Stimulated activated naive B cell treated with anti-CD40 and anti-IgM and Interleukin-4, amounts not matched to agents 10 μg/mL and 1 μg/mL and 100 μg/mL, for 72 hours (primary cell): ENCODE measurements at regions not wholly inside any gene's neighbourhood (a gene's known extent, or its start where the extent isn't known, plus 50 kb on each side); places are given as distances from the start of the nearest gene placed in this dataset.

ENCODE experiments used
- ATAC-seq, 2 donors: fragments of 150-1000 bp; cut with Tn5 transposase; replicated peaks; 2 replicates each; pipeline ENCODE4 v1.10.0; 2021; ENCODE audit warnings: moderate library complexity in 1 of 2
- DNase-seq: peaks from one replicate; pipeline ENCODE4 v3.0.0; 2021
- H3K27ac Mint-ChIP-seq: one replicate; pipeline ENCODE4 v1.8.0; 2022; ENCODE audit warnings: mild to moderate bottlenecking, mixed read lengths
- H3K27me3 Mint-ChIP-seq, 2 donors: one replicate each; pipeline ENCODE4 v1.8.0; 2022; ENCODE audit warnings: mixed read lengths in 2 of 2
- H3K36me3 Mint-ChIP-seq, 2 donors: one replicate each; pipeline ENCODE4 v1.8.0; 2022; ENCODE audit warnings: mixed read lengths in 2 of 2, mild to moderate bottlenecking in 1 of 2
- H3K4me1 Mint-ChIP-seq, 2 donors: one replicate each; pipeline ENCODE4 v1.8.0; 2022; ENCODE audit warnings: mixed read lengths in 2 of 2, mild to moderate bottlenecking in 1 of 2
- H3K4me3 Mint-ChIP-seq, 2 donors: one replicate each; pipeline ENCODE4 v1.8.0; 2022; ENCODE audit warnings: mild to moderate bottlenecking in 2 of 2, mixed read lengths in 2 of 2, moderate library complexity in 1 of 2
- H3K9me3 Mint-ChIP-seq, 2 donors: one replicate each; pipeline ENCODE4 v1.8.0; 2022; ENCODE audit warnings: mixed read lengths in 2 of 2, mild to moderate bottlenecking in 1 of 2

DNA sequence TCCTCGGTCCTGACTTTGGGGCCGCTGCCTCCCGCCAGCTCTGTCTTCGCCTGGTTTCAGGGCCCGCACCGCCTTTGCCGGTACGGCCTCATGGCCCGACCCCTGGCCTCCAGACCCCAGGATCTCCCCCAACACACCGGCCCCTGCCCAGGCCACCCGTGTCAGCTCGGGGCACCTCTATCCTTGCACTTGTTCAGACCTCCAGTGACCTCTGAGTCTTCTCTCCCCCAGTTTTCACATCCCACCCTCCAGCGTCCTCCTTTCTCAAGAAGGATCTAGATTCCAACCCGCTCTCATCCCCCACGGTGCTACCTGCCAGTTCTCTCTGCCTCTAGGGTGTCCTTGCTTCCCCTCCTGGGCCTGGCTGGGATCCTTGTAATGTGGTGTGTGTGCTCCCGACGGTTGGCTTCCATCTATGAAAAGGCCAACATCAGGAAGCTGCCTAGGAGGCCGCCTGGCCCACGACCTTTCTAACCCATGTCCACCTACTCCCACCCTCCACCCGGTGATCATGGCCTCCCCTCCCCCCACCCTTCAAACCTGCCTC lies 61.1 kb downstream of the SPATA31C2 start:
- Mint-ChIP-seq H3K4me1 (peaks cover 12 to 21% of the 10 kb centered on the region in 2 donors), H3K27me3 (peaks cover 61 to 77% of the 10 kb centered on the region in 2 donors), H3K36me3 (no peaks in the 10 kb centered on the region), H3K4me3 (peak overlapping the region; percentile 80 to 84), H3K27ac (peak overlapping the region; percentile 91), H3K9me3 (peaks cover 6 to 7% of the 10 kb centered on the region in 2 donors)
- DNase-seq, result no peak
- ATAC-seq, result no peak

DNA sequence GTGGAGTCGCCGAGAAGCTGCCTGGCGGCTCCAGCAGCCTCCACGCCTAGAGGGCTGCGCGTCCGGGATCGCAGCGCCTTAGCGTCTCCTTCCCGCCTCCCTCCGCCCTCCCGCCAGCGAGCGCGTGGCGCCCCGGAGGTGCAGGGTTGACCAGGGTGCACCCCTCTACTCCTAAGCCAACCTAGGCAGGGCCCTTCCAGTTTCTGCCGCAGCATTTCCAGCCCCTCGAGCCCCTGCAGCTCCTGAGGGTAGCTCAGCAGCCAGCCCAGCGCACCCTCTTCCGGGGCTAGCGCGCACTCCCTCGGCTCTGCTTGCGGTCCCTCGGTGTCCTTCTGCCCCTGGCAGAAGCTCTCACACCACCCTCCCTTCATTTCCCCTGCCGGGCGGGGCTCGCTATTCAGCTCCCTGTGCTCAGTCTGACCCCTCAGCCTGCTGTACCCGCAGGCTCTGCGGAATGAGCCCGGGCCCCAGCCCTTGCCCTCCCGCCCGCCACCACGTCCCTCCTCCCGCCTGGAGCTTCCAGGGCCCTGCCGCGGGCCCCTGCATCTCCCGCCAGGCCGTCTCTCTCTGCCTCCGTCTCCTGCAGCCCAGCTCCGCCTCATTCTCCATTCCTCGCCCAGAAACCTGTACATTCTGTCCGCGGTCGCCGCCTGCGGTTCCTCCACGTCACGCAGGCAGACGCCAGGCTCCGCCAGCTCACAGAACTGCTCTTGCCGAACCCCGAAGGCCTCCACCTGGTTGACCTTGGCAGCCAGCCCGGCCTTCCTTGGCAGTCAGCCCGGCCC lies 61.8 kb downstream of the SPATA31C2 start:
- no peaks in the 10 kb centered on the region for H3K36me3 Mint-ChIP-seq
- ATAC-seq, result peak; percentile 77 to 84
- peaks cover 6 to 7% of the 10 kb centered on the region in 2 donors for H3K9me3 Mint-ChIP-seq
- H3K4me3 Mint-ChIP-seq, result peak overlapping the region; percentile 80 to 84
- H3K27me3 Mint-ChIP-seq, result peaks cover 67 to 83% of the 10 kb centered on the region in 2 donors
- H3K4me1 Mint-ChIP-seq, result peaks cover 12 to 21% of the 10 kb centered on the region in 2 donors
- DNase-seq, result peak; percentile 21
- H3K27ac Mint-ChIP-seq, result peak overlapping the region; percentile 91

DNA sequence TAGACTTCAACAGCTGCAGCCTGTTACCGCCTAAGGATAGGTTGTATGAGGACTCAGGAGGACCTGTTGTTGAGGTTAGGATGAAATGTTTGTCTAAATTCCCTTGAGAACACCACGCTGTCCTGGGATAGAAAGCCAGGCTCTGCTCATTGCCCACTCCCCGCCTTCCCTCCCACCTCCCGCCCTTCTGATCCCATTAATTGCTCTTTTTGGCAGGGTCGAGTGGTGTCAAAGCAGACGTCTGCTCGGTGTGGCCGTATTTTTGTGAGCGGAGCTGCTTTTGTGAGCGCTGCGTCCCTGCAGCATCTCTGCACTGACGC lies 62.3 kb downstream of the SPATA31C2 start:
- H3K9me3 Mint-ChIP-seq, result peaks cover 6% of the 10 kb centered on the region in 2 donors
- no peak overlapping the region for H3K27ac Mint-ChIP-seq

DNA sequence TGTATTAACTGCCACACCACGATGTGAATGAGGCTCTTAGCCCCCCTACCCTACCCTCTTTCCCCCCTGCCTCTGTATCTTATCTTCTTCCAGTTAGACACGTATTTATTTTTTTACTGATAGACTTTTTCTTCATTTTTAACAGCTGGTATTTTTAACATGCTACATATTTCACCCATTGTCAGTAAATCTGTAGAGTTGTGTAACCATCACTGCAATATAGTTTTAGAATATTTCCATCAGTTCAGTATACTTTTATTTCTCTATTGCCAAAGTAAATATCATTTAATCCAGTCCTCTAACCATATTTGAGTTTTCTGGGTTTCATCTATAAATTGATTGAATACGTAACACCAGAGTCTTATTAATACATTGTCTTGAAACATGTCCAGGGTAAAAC lies 62.8 kb downstream of the SPATA31C2 start:
- ATAC-seq (no peak), DNase-seq (no peak)
- Mint-ChIP-seq H3K27me3 (peaks cover 69 to 86% of the 10 kb centered on the region in 2 donors), H3K9me3 (peaks cover 5 to 6% of the 10 kb centered on the region in 2 donors), H3K4me1 (peaks cover 12 to 21% of the 10 kb centered on the region in 2 donors), H3K27ac (no peak overlapping the region), H3K36me3 (no peaks in the 10 kb centered on the region), H3K4me3 (no peak overlapping the region)

More for the DNA sequence above, 62.3 kb downstream of the SPATA31C2 start:
- peaks cover 12 to 21% of the 10 kb centered on the region in 2 donors for H3K4me1 Mint-ChIP-seq
- peak overlapping the region; percentile 80 to 84 for H3K4me3 Mint-ChIP-seq
- DNase-seq, result no peak
- no peak for ATAC-seq
- H3K36me3 Mint-ChIP-seq, result no peaks in the 10 kb centered on the region
- H3K27me3 Mint-ChIP-seq, result peaks cover 69 to 85% of the 10 kb centered on the region in 2 donors

DNA sequence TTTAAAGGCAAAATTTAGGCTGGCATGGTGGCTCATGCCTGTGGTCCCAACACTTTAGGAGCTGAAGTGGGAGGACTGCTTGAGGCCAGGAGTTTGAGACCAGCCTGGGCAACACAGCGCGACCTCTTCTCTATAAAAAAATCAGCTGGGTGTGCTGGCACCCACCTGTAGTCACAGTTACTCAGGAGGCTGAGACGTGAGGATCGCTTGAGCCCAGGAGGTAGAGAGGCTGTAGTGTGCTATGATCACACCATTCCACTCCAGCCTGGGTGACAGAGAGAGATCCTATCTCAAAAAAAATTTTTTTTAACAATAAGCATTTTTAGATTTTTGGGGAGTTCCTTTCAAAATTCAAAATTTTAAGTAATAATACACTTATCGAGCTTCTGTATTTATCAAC lies 63.3 kb downstream of the SPATA31C2 start:
- Mint-ChIP-seq H3K27ac (no peak overlapping the region), H3K4me3 (no peak overlapping the region), H3K4me1 (peaks cover 12 to 21% of the 10 kb centered on the region in 2 donors), H3K36me3 (no peaks in the 10 kb centered on the region), H3K27me3 (peaks cover 64 to 84% of the 10 kb centered on the region in 2 donors), H3K9me3 (peaks cover 5 to 6% of the 10 kb centered on the region in 2 donors)
- DNase-seq (no peak), ATAC-seq (no peak)

DNA sequence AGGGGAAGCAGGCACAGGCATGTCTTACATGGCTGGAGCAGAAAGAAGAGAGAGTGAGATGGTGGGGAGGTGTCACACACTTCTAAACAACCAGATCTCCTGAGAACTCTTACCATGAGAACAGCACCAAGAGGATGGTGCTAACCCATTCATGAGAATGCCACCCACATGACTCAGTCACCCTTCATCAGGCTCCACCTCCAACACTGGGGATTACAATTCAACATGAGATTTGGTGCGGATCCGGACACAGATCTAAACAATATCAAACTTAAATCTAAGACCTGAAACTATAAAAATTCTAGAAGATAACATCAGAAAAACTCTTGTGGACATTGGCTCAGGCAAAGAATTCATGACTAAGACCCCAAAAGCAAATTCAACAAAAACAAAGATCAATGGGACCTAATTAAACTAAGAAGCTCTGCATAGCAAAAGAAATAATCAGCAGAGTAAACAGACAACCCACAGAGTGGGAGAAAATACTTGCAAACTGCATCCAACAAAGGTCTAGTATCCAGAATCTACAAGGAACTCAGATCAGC lies 65.4 kb downstream of the SPATA31C2 start:
- H3K27ac Mint-ChIP-seq, result no peak overlapping the region
- ATAC-seq (no peak), DNase-seq (no peak)
- H3K4me3 Mint-ChIP-seq, result no peak overlapping the region
- H3K9me3 Mint-ChIP-seq, result peaks cover 5 to 6% of the 10 kb centered on the region in 2 donors
- peaks cover 12 to 21% of the 10 kb centered on the region in 2 donors for H3K4me1 Mint-ChIP-seq
- H3K36me3 Mint-ChIP-seq, result no peaks in the 10 kb centered on the region
- H3K27me3 Mint-ChIP-seq, result peaks cover 53 to 66% of the 10 kb centered on the region in 2 donors

DNA sequence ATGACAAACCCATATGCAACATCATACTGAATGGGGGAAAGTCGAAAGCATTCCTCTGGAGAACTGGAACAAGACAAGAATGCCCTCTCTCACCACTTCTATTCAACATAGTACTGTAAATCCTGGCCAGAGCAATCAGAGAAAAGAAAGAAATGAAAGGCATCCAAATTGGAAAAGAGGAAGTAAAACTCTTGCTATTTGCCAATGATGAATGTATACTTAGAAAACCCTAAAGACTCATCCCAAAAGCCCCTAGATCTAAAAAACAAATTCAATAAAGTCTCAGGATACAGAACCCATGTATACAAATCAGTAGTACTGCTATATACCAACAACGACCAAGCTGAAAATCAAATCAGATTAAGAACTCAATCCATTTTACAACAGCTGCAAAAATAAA lies 66.9 kb downstream of the SPATA31C2 start:
- H3K27me3 Mint-ChIP-seq, result peaks cover 43 to 59% of the 10 kb centered on the region in 2 donors
- H3K27ac Mint-ChIP-seq, result no peak overlapping the region

DNA sequence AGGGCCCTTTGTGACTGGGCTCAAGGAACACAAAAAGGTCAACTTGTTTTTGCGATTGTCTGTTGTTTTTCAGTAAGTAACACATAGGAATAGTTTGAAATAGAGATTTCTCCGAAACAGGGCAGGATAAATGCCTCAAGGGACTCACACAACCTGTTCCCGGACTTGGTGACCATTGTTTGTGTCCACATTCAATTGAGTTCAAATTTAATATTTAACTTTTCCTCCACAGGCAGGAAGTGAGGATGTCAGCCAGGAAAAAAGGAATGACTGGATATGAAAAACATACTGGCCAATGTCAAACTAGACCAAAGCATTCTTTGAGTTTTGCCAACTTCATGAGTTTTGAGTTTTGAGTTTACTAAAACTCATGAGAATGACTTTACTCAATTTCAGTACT lies 72.7 kb downstream of the SPATA31C2 start:
- ATAC-seq (no peak), DNase-seq (no peak)
- Mint-ChIP-seq H3K4me3 (no peak overlapping the region), H3K36me3 (no peaks in the 10 kb centered on the region), H3K9me3 (no peaks in the 10 kb centered on the region), H3K27me3 (peaks cover 8 to 16% of the 10 kb centered on the region in 2 donors), H3K27ac (no peak overlapping the region), H3K4me1 (no peaks in the 10 kb centered on the region)

More for the DNA sequence above, 66.9 kb downstream of the SPATA31C2 start:
- peaks cover 4 to 9% of the 10 kb centered on the region in 2 donors for H3K4me1 Mint-ChIP-seq
- H3K36me3 Mint-ChIP-seq, result no peaks in the 10 kb centered on the region
- no peak overlapping the region for H3K4me3 Mint-ChIP-seq
- ATAC-seq (no peak), DNase-seq (no peak)
- H3K9me3 Mint-ChIP-seq, result peaks cover 5 to 6% of the 10 kb centered on the region in 2 donors

DNA sequence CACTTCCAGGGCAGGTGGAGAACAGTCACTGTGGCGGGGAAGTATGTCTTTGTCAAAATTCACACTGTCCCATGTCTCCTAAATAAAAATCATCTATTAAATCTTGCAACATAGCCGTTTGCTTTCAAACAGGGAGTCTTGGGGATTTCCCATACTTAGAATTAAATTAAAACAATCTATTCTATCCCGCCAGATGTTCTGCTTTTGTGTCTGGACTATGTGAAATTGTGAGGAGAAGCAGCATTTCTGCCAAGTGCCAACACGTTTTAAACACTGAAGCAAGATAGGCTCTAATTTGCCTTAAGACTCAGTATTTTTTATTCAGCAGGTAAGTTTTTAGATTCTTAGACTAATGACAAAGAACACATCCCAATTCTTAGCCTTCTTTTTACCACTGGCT lies 73.7 kb downstream of the SPATA31C2 start:
- Mint-ChIP-seq H3K36me3 (no peaks in the 10 kb centered on the region), H3K4me3 (no peak overlapping the region), H3K27me3 (peaks cover 8 to 12% of the 10 kb centered on the region in 2 donors), H3K4me1 (no peaks in the 10 kb centered on the region), H3K9me3 (no peaks in the 10 kb centered on the region), H3K27ac (no peak overlapping the region)
- ATAC-seq (no peak), DNase-seq (no peak)

DNA sequence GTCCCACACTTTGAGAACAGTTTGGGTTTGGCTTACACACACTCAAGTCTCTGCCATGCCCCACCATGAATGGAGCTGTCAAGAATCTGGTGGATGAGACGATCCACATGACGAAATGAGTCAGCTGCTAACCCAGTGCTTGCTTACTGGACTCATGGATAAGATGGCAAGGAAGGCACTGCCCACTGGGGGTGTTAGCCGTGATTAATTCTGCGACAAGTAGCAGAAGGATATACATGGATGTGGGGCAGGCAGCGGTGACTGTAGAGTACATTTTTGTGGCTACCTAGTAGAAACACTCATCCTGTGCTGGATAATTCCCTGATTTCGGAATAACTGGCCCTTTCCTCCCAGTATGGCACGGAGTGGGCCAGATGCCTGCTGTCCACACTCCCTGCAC lies 77.5 kb downstream of the SPATA31C2 start:
- H3K36me3 Mint-ChIP-seq, result no peaks in the 10 kb centered on the region
- no peak overlapping the region for H3K4me3 Mint-ChIP-seq
- ATAC-seq, result no peak

DNA sequence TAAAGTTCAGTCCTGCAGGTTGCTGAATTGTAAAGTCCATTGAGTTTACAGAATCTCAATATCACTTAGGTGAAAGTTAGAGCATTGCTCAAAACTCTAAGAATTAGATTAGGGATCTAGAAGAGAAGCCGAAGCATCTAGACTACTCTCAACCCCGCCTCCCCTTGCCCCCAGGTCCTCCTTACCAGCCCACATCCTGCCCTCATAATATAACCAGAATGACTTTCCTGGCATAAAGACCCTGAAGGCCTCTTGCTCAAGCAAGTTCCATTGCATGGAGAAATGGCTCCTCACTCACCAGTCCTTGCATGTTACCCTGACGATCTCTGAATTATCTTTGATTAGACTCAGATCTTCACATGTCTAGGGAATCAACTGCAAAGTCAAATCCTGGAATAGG lies 78.8 kb downstream of the SPATA31C2 start:
- Mint-ChIP-seq H3K9me3 (peaks cover 0 to 6% of the 10 kb centered on the region in 2 donors), H3K4me1 (no peaks in the 10 kb centered on the region), H3K27ac (no peak overlapping the region), H3K27me3 (no peaks in the 10 kb centered on the region), H3K4me3 (no peak overlapping the region), H3K36me3 (no peaks in the 10 kb centered on the region)
- DNase-seq, result no peak
- no peak for ATAC-seq

More for the DNA sequence above, 77.5 kb downstream of the SPATA31C2 start:
- Mint-ChIP-seq H3K27me3 (no peaks in the 10 kb centered on the region), H3K9me3 (peaks cover 0 to under 1% of the 10 kb centered on the region in 2 donors), H3K4me1 (no peaks in the 10 kb centered on the region), H3K27ac (no peak overlapping the region)
- no peak for DNase-seq

DNA sequence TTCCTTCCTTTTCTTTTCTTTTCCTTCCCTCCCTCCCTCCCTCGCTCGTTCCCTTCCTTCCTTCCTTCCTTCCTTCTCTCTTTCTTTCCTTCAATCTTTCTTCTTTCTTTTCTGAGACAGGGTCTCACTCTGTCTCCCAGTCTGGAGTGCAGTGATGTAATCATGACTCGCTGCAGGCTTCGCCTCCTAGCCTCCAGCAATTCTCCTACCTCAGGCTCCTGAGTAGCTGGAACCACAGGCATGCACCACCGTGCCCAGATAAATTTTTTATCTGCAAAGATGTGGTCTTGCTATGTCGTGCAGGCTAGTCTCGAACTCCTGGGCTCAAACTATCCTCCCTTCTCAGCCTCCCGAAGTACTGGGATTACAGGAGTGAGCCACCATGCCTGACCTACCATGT lies 81.4 kb downstream of the SPATA31C2 start:
- Mint-ChIP-seq H3K36me3 (no peaks in the 10 kb centered on the region), H3K9me3 (peaks cover 0 to 6% of the 10 kb centered on the region in 2 donors), H3K4me1 (no peaks in the 10 kb centered on the region), H3K27me3 (no peaks in the 10 kb centered on the region), H3K27ac (no peak overlapping the region), H3K4me3 (no peak overlapping the region)
- DNase-seq (no peak), ATAC-seq (no peak)

DNA sequence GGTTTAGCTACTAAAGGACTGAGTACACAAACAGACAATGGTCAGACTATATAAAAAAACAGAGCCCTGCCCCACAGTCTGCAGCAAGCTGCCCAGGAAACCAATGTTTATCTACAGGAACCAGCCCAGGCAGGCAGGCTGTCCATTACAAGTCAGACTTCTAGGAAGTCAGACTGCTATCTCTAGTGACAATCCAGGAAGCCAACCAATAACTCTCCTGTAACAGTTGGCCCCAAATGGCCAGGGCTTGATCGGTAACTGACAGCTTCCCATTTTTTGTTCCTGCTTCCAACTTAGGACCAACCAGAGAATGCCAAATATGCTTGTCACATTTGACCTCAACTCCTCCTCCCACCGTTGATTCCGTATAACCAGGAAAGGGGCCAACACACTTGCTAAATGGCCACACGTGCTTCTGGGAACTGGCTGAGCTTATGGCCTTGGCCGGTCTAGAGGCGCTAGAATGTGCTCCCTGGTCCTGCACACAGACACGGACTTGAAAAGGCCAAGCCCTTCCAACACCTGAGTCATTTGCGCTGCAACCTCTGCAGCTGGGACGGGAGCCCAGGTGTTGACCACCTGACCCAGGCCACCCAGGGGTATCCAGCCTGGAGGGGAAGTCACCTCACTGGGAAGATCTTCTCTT lies 79.6 kb upstream of the CDK20 start:
- Mint-ChIP-seq H3K27me3 (peaks cover 0 to 4% of the 10 kb centered on the region in 2 donors), H3K27ac (no peak overlapping the region), H3K36me3 (no peaks in the 10 kb centered on the region), H3K4me3 (no peak overlapping the region), H3K9me3 (peaks cover 0 to 6% of the 10 kb centered on the region in 2 donors), H3K4me1 (no peaks in the 10 kb centered on the region)
- DNase-seq, result no peak
- ATAC-seq, result no peak

DNA sequence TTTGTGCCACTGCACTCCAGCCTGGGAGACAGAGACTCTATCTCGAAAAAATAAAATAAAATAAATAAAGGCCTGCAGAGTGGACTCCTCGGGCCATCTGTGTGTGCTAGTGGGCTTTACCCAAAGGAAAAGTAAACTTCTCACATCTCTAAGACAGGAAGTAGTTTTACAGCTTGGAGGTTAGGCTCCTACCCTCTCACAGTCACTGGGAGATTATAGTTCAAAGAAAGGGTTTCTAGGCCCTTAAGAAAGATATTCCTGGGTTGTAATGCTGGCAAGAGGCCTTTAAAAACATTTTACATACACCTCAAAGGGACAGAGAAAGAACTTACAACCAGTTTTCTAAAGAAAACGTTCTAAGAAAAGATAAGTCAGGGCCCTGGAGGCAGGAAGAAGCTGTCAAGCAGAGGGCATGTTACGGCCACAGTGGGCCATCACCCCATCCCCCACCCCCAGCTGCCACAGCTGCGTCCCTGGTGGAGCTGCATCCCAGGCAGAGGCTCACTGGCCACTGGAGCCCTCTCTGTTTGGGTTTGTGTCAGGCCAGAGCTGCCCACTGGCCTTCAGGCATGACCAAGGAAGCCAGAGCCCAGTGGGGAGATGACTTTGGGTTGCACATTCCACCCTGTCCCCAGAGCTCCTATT lies 78.1 kb upstream of the CDK20 start:
- ATAC-seq, result no peak
- Mint-ChIP-seq H3K27me3 (peaks cover 0 to 4% of the 10 kb centered on the region in 2 donors), H3K4me1 (no peaks in the 10 kb centered on the region)

More for the DNA sequence above, 78.1 kb upstream of the CDK20 start:
- H3K27ac Mint-ChIP-seq, result no peak overlapping the region
- no peak overlapping the region for H3K4me3 Mint-ChIP-seq
- no peaks in the 10 kb centered on the region for H3K36me3 Mint-ChIP-seq
- DNase-seq, result no peak
- H3K9me3 Mint-ChIP-seq, result peaks cover 0 to 6% of the 10 kb centered on the region in 2 donors
